ENCODE measurements at regions not wholly inside any gene's neighbourhood (a gene's known extent, or its start where the extent isn't known, plus 50 kb on each side); places are given as distances from the start of the nearest gene placed in this dataset.

DNA sequence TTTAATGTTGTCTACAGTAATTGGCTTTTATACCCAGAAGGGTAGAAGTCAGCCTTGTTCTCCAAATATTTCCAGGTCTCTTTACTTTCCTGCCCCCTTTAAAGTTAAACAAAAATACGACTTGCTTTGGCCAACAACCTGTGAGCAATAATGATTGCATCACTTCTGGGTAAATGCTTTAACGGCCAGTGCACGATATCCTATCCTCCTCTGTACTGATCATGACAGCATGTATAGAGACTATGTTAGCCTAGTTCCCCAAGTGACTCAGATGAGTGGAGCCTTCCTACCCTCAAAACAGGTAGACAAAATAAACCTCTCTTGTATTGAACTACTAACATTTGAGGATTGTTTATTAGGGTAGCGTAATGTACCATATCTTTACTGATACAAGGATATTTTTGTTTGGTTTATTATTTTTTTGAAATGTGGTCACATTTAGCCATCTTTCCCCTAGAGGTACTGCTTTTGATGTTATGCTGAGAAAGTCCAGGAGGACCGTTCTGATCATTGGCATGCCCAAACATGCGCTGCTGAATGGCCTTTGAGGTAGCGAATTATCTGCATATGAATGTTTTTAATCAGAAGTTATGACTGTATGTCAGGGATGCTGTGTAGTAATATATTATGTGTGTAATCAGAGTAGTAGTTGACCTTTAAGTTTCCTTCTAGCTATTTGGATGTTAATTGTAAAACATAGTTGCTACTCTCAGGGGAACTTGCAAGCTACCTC, 262.6 kb upstream of the DCC start:
- TF ChIP-seq, protein P1, sequence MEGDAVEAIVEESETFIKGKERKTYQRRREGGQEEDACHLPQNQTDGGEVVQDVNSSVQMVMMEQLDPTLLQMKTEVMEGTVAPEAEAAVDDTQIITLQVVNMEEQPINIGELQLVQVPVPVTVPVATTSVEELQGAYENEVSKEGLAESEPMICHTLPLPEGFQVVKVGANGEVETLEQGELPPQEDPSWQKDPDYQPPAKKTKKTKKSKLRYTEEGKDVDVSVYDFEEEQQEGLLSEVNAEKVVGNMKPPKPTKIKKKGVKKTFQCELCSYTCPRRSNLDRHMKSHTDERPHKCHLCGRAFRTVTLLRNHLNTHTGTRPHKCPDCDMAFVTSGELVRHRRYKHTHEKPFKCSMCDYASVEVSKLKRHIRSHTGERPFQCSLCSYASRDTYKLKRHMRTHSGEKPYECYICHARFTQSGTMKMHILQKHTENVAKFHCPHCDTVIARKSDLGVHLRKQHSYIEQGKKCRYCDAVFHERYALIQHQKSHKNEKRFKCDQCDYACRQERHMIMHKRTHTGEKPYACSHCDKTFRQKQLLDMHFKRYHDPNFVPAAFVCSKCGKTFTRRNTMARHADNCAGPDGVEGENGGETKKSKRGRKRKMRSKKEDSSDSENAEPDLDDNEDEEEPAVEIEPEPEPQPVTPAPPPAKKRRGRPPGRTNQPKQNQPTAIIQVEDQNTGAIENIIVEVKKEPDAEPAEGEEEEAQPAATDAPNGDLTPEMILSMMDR (IDR thresholded peaks at IDR 0.05 in 2 of 3, conservative IDR thresholded peaks at IDR 0.05 in 1 of 3; ENCODE audit: borderline replicate concordance in 1 of 3, insufficient read depth in 1 of 3, low read depth in 2 of 3, low read length in 2 of 3), result no peak
- TF ChIP-seq POLR2AphosphoS5 (IDR thresholded peaks at IDR 0.05; ENCODE audit: low read depth, low read length) (no peak), YY1 (IDR thresholded peaks at IDR 0.05; ENCODE audit: extremely low read depth, insufficient replicate concordance, low read depth, low read length) (no peak), RAD21 (IDR thresholded peaks at IDR 0.05; ENCODE audit: low read depth) (no peak), ZNF274 (IDR thresholded peaks at IDR 0.05; ENCODE audit: low read depth, low read length) (no peak), CEBPB (IDR thresholded peaks at IDR 0.05; ENCODE audit: low read depth) (no peak), TCF7L2 (IDR thresholded peaks at IDR 0.05; ENCODE audit: borderline replicate concordance, extremely low read depth, insufficient read depth, insufficient read length) (no peak), SRF (IDR thresholded peaks at IDR 0.05; ENCODE audit: low read depth) (no peak), POLR2A (IDR thresholded peaks at IDR 0.05; ENCODE audit: borderline replicate concordance, extremely low read depth, insufficient read depth, insufficient read length) (no peak), EZH2 (IDR thresholded peaks at IDR 0.05) (no peak), SIN3A (IDR thresholded peaks at IDR 0.05; ENCODE audit: low read depth) (no peak), JUND (IDR thresholded peaks at IDR 0.05) (no peak)
- TF ChIP-seq, protein P2, sequence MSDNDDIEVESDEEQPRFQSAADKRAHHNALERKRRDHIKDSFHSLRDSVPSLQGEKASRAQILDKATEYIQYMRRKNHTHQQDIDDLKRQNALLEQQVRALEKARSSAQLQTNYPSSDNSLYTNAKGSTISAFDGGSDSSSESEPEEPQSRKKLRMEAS (IDR thresholded peaks at IDR 0.05), result no peak
- TF ChIP-seq, protein P3, sequence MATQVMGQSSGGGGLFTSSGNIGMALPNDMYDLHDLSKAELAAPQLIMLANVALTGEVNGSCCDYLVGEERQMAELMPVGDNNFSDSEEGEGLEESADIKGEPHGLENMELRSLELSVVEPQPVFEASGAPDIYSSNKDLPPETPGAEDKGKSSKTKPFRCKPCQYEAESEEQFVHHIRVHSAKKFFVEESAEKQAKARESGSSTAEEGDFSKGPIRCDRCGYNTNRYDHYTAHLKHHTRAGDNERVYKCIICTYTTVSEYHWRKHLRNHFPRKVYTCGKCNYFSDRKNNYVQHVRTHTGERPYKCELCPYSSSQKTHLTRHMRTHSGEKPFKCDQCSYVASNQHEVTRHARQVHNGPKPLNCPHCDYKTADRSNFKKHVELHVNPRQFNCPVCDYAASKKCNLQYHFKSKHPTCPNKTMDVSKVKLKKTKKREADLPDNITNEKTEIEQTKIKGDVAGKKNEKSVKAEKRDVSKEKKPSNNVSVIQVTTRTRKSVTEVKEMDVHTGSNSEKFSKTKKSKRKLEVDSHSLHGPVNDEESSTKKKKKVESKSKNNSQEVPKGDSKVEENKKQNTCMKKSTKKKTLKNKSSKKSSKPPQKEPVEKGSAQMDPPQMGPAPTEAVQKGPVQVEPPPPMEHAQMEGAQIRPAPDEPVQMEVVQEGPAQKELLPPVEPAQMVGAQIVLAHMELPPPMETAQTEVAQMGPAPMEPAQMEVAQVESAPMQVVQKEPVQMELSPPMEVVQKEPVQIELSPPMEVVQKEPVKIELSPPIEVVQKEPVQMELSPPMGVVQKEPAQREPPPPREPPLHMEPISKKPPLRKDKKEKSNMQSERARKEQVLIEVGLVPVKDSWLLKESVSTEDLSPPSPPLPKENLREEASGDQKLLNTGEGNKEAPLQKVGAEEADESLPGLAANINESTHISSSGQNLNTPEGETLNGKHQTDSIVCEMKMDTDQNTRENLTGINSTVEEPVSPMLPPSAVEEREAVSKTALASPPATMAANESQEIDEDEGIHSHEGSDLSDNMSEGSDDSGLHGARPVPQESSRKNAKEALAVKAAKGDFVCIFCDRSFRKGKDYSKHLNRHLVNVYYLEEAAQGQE (IDR thresholded peaks at IDR 0.05; ENCODE audit: low read depth), result no peak

Data from HCT116 (cell line).